Nephron (organoid): ENCODE measurements at regions not wholly inside any gene's neighbourhood (a gene's known extent, or its start where the extent isn't known, plus 50 kb on each side); places are given as distances from the start of the nearest gene placed in this dataset.

Experiments used
- H3K27ac Mint-ChIP-seq, 3 experiments: 2 replicates each; pipeline ENCODE4 v1.8.0; 2020; ENCODE audit warnings: mixed read lengths in 3 of 3, mild to moderate bottlenecking in 2 of 3, moderate library complexity in 1 of 3
- H3K27me3 Mint-ChIP-seq: 2 replicates; pipeline ENCODE4 v1.8.0; 2021; ENCODE audit warnings: low read depth, mild to moderate bottlenecking, moderate library complexity, mixed read lengths
- H3K36me3 Mint-ChIP-seq: 2 replicates; pipeline ENCODE4 v1.8.0; 2020; ENCODE audit warnings: low read depth, mixed read lengths
- H3K4me1 Mint-ChIP-seq: 2 replicates; pipeline ENCODE4 v1.8.0; 2020; ENCODE audit warnings: mixed read lengths
- H3K4me3 Mint-ChIP-seq, 3 experiments: 2 replicates each; pipeline ENCODE4 v1.8.0; 2020; ENCODE audit warnings: mild to moderate bottlenecking in 3 of 3, mixed read lengths in 3 of 3, moderate library complexity in 2 of 3
- H3K9me3 Mint-ChIP-seq: 2 replicates; pipeline ENCODE4 v1.8.0; 2020; ENCODE audit warnings: mixed read lengths
- CTCF ChIP-seq, 3 experiments: fragments of 200-600 bp; sonication (generic); IDR thresholded peaks; one replicate each; pipeline ENCODE4 v1.5.0; 2021; ENCODE audit warnings: antibody characterized with exemption in 3 of 3; ENCODE audit not compliant: unreplicated experiment in 3 of 3

GRCh38 chrX:139222511-139223200 is 307.9 kb upstream of the F9 start:
- TF ChIP-seq CTCF (IDR thresholded peaks at IDR 0.05; ENCODE audit: unreplicated experiment in 3 of 3), result no peak

DNA sequence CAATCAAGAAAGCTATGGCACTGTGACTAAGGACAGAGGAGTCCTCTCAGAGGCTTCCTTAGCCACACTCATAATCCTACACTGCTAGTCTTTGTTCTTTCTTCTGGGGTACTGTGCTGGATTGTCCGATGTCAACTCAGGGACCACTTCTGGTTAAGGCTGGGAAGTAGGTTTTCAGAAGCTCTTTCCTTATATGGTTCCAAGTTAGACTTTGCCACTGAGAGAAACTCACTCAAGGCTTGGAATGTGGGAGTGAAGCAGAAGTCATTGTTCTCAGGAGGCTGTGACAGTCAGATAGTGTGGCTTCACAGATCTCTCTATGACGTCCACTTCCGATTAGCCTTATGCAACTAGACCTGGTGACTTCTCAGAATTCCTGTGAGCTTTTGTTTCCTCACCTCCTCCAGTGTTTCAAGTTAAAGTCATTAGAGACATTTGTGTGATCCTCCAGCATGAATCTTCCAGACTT is 317.3 kb upstream of the F9 start:
- Mint-ChIP-seq H3K4me3 (no peak overlapping the region), H3K27ac (no peak overlapping the region), H3K4me1 (peaks cover 12% of the 10 kb centered on the region), H3K36me3 (no peaks in the 10 kb centered on the region), H3K27me3 (peaks cover 35% of the 10 kb centered on the region), H3K9me3 (no peaks in the 10 kb centered on the region)
- TF ChIP-seq CTCF (IDR thresholded peaks at IDR 0.05; ENCODE audit: unreplicated experiment in 3 of 3), result no peak

More at GRCh38 chrX:139222511-139223200, 307.9 kb upstream of the F9 start:
- Mint-ChIP-seq H3K4me3 (peak overlapping the region in 2 of 3 experiments; percentile 76 to 82), H3K4me1 (peaks cover 20% of the 10 kb centered on the region), H3K27ac (peak overlapping the region; percentile 33 to 45 (median 34)), H3K27me3 (no peaks in the 10 kb centered on the region), H3K36me3 (no peaks in the 10 kb centered on the region), H3K9me3 (no peaks in the 10 kb centered on the region)

DNA sequence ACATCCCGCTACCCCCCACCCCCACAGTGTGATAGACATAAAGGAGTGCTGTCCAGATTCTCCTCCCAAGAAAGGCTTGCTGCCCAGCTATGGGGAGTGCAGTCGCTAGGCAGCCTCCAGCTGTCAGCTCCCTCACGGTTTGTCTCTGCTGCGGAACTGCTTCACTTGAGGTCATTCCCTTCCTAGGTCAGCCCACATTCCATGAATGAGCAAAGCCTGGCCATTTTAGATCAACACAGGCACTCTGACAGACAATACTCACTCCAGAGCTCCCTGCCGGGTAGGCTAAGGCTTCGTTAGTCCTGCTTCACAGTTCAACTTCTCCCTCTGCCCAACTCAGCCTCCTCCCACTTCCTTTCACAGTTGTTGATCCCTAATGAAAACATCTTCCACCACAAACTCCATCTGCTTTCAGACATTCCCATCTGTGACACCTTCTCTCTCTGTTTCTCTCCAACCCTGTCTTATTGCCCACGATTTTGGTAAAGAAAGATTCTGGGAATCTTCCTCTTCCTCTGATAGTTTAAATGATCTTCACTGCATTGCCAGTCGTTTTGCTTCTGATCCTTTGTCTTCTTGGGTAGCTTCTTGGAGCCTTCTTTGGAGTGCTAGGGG is 318.9 kb upstream of the F9 start:
- H3K9me3 Mint-ChIP-seq, result no peaks in the 10 kb centered on the region
- H3K27me3 Mint-ChIP-seq, result peaks cover 47% of the 10 kb centered on the region
- H3K36me3 Mint-ChIP-seq, result no peaks in the 10 kb centered on the region
- no peak overlapping the region for H3K27ac Mint-ChIP-seq
- peaks cover 11% of the 10 kb centered on the region for H3K4me1 Mint-ChIP-seq
- TF ChIP-seq CTCF (IDR thresholded peaks at IDR 0.05; ENCODE audit: unreplicated experiment in 3 of 3), result no peak
- H3K4me3 Mint-ChIP-seq, result no peak overlapping the region

DNA sequence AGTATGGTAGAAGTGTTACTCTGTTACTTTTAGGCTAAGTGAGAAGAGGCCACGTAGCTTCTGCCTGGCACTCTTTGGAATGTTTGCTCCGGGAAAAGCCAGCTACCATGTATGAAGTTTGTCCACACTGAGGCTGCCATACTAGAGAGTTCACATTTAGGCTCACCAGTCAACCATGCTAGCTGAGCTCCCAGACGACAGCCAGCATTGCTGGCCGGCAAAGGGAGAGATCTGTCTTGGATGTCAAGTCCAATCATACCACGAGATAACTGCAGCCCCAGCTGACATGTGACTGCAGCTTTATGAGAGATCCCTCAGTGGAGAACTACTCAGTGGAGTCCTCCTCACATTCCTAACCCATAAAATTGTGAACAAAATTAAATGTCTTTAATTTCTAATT is 321.2 kb upstream of the F9 start:
- Mint-ChIP-seq H3K4me1 (peaks cover 25% of the 10 kb centered on the region), H3K4me3 (no peak overlapping the region), H3K27me3 (peaks cover 70% of the 10 kb centered on the region), H3K36me3 (no peaks in the 10 kb centered on the region), H3K9me3 (no peaks in the 10 kb centered on the region), H3K27ac (no peak overlapping the region)
- TF ChIP-seq CTCF (IDR thresholded peaks at IDR 0.05; ENCODE audit: unreplicated experiment in 3 of 3), result no peak

DNA sequence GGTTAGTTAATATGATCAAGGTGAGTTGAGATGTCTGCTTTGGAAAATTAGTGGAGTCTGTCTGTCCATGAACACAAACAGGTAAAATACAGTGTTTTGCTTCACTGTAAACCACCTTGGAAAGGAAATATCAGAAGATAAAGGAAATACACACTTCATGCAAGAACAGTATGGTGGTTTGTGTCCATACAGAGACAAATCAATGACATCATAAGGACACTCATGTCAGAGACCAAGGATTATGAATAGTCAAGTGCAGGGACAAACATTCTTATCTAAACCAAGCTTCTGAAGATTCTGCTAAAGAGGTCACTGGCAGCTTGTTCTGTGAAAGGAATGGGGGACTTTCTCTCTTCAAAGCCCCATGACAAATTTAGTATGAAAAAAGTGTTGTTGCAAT is 322.9 kb upstream of the F9 start:
- peaks cover 87% of the 10 kb centered on the region for H3K27me3 Mint-ChIP-seq
- H3K27ac Mint-ChIP-seq, result no peak overlapping the region
- TF ChIP-seq CTCF (IDR thresholded peaks at IDR 0.05; ENCODE audit: unreplicated experiment in 3 of 3), result no peak
- H3K4me3 Mint-ChIP-seq, result peak overlapping the region in 1 of 3 experiments; percentile 32
- H3K4me1 Mint-ChIP-seq, result peaks cover 29% of the 10 kb centered on the region
- H3K9me3 Mint-ChIP-seq, result no peaks in the 10 kb centered on the region
- H3K36me3 Mint-ChIP-seq, result no peaks in the 10 kb centered on the region
